ENCODE measurements at regions not wholly inside any gene's neighbourhood (a gene's known extent, or its start where the extent isn't known, plus 50 kb on each side); places are given as distances from the start of the nearest gene placed in this dataset.

- Histone ChIP-seq H3K4me1 (ENCODE audit: control insufficient read depth, extremely low read depth, insufficient read depth, low read length) (no peaks in the 10 kb centered on the region), H3K79me2 (ENCODE audit: control insufficient read depth, insufficient read depth, low read length) (no peaks in the 10 kb centered on the region), H3K4me3 (replicated peaks in 1 of 4; ENCODE audit: control extremely low read depth in 1 of 4, insufficient read depth in 1 of 4, low read depth in 3 of 4, low read length in 4 of 4) (no peak overlapping the region), H3K9ac (ENCODE audit: insufficient read depth, low read length) (no peak overlapping the region), H4K20me1 (ENCODE audit: control insufficient read depth, extremely low read depth, insufficient read depth, low read length) (no peaks in the 10 kb centered on the region), H3K9me3 (ENCODE audit: control insufficient read depth, insufficient read depth, low read depth, low read length) (no peaks in the 10 kb centered on the region), H3K4me2 (ENCODE audit: extremely low read depth, insufficient read depth, low read length) (no peak overlapping the region), H2AFZ (ENCODE audit: low read length) (no peak overlapping the region), H3K27ac (ENCODE audit: insufficient read depth, low read length) (no peak overlapping the region), H3K36me3 (ENCODE audit: control insufficient read depth, insufficient read depth, low read length) (no peaks in the 10 kb centered on the region), H3K27me3 (ENCODE audit: control insufficient read depth, insufficient read depth, low read length) (no peaks in the 10 kb centered on the region)
- DNase-seq (ENCODE audit: low read depth in 2 of 2), result no peak
- TF ChIP-seq CTCF (conservative IDR thresholded peaks at IDR 0.05 in 1 of 2, IDR thresholded peaks at IDR 0.05 in 1 of 2; ENCODE audit: low read depth in 1 of 2, low read length in 2 of 2), result no peak
- no peak for TF ChIP-seq EZH2 (IDR thresholded peaks at IDR 0.05; ENCODE audit: low read length, missing control alignments)
Measured at GRCh38 chr1:5501206-5501930, 490.9 kb downstream of the NPHP4 start.

DNA sequence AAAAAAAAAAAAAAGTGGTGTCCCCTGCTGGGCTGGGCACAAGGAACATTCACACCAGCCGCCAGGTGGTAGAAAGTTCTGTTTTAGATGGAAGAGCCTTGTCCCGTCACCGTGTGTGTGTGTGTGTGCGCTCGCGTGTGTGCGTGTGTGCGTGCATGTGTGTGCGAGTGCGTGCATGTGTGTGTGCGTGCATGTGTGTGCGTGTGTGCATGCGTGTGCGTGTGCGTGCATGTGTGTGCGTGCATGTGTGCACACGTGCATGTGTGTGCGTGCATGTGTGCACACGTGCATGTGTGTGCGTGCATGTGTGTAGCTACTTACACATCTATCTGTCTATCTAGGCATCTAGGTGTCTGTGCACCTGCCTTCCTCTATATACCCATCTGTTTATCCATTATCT is 491.7 kb downstream of the NPHP4 start:
- no peaks in the 10 kb centered on the region for H3K27me3 ChIP-seq (ENCODE audit: control insufficient read depth, insufficient read depth, low read length)
- H3K9ac ChIP-seq (ENCODE audit: insufficient read depth, low read length), result no peak overlapping the region
- no peaks in the 10 kb centered on the region for H3K36me3 ChIP-seq (ENCODE audit: control insufficient read depth, insufficient read depth, low read length)
- H3K9me3 ChIP-seq (ENCODE audit: control insufficient read depth, insufficient read depth, low read depth, low read length), result no peaks in the 10 kb centered on the region
- H3K79me2 ChIP-seq (ENCODE audit: control insufficient read depth, insufficient read depth, low read length), result no peaks in the 10 kb centered on the region
- H3K4me1 ChIP-seq (ENCODE audit: control insufficient read depth, extremely low read depth, insufficient read depth, low read length), result no peaks in the 10 kb centered on the region
- no peaks in the 10 kb centered on the region for H4K20me1 ChIP-seq (ENCODE audit: control insufficient read depth, extremely low read depth, insufficient read depth, low read length)
- no peak overlapping the region for H3K4me3 ChIP-seq (replicated peaks in 1 of 4; ENCODE audit: control extremely low read depth in 1 of 4, insufficient read depth in 1 of 4, low read depth in 3 of 4, low read length in 4 of 4)
- DNase-seq (ENCODE audit: low read depth in 2 of 2), result no peak
- no peak overlapping the region for H2AFZ ChIP-seq (ENCODE audit: low read length)
- no peak overlapping the region for H3K27ac ChIP-seq (ENCODE audit: insufficient read depth, low read length)
- TF ChIP-seq CTCF (conservative IDR thresholded peaks at IDR 0.05 in 1 of 2, IDR thresholded peaks at IDR 0.05 in 1 of 2; ENCODE audit: low read depth in 1 of 2, low read length in 2 of 2) (no peak), EZH2 (IDR thresholded peaks at IDR 0.05; ENCODE audit: low read length, missing control alignments) (no peak)
- H3K4me2 ChIP-seq (ENCODE audit: extremely low read depth, insufficient read depth, low read length), result no peak overlapping the region

DNA sequence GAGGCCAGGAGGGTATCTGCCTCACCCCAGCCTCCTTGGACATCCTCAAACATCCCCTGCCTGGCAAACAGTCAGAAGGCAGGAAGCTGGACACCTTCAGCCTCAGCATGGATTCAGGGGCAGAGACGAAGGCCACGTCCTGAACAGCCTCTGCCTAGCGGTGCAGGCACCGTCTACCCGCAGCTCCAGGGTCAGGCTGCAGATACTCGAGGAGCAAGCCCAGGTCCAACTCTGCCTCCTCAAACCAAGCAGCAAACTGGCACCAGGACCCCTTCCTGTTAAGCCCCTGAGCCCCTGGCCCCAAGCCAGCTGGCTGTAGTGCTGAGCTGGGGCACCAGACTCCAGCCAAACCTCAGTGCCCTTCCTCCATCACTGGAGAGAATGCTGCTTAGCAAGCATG is 494.7 kb downstream of the NPHP4 start:
- no peaks in the 10 kb centered on the region for H4K20me1 ChIP-seq (ENCODE audit: control insufficient read depth, extremely low read depth, insufficient read depth, low read length)
- no peak for DNase-seq (ENCODE audit: low read depth in 2 of 2)
- H3K36me3 ChIP-seq (ENCODE audit: control insufficient read depth, insufficient read depth, low read length), result no peaks in the 10 kb centered on the region
- H2AFZ ChIP-seq (ENCODE audit: low read length), result no peak overlapping the region
- H3K9me3 ChIP-seq (ENCODE audit: control insufficient read depth, insufficient read depth, low read depth, low read length), result no peaks in the 10 kb centered on the region
- no peaks in the 10 kb centered on the region for H3K4me1 ChIP-seq (ENCODE audit: control insufficient read depth, extremely low read depth, insufficient read depth, low read length)
- TF ChIP-seq EZH2 (IDR thresholded peaks at IDR 0.05; ENCODE audit: low read length, missing control alignments) (no peak), CTCF (conservative IDR thresholded peaks at IDR 0.05 in 1 of 2, IDR thresholded peaks at IDR 0.05 in 1 of 2; ENCODE audit: low read depth in 1 of 2, low read length in 2 of 2) (no peak)
- no peak overlapping the region for H3K4me3 ChIP-seq (replicated peaks in 1 of 4; ENCODE audit: control extremely low read depth in 1 of 4, insufficient read depth in 1 of 4, low read depth in 3 of 4, low read length in 4 of 4)
- H3K9ac ChIP-seq (ENCODE audit: insufficient read depth, low read length), result no peak overlapping the region
- no peak overlapping the region for H3K27ac ChIP-seq (ENCODE audit: insufficient read depth, low read length)
- no peaks in the 10 kb centered on the region for H3K79me2 ChIP-seq (ENCODE audit: control insufficient read depth, insufficient read depth, low read length)
- no peaks in the 10 kb centered on the region for H3K27me3 ChIP-seq (ENCODE audit: control insufficient read depth, insufficient read depth, low read length)
- H3K4me2 ChIP-seq (ENCODE audit: extremely low read depth, insufficient read depth, low read length), result no peak overlapping the region

Measured in fibroblast of lung (primary cell).